ENCODE measurements at regions not wholly inside any gene's neighbourhood (a gene's known extent, or its start where the extent isn't known, plus 50 kb on each side); places are given as distances from the start of the nearest gene placed in this dataset.

- no peak for TF ChIP-seq CTCF (IDR thresholded peaks at IDR 0.05; ENCODE audit: control extremely low read depth, extremely low read depth, low read depth, missing control alignments)
- ChIA-PET POLR2A (no interaction called here), CTCF (interaction anchor here (1.2 kb wide), 1 partner anchor 8 kb away, joined by 4 read pairs; no protein-coding TSS in a partner anchor)
- DNase-seq (ENCODE audit: extremely low spot score): no peak
These were observed 972.6 kb downstream of the TMTC2 start for GRCh38 chr12:83659321-83659720.

- no peak for TF ChIP-seq CTCF (IDR thresholded peaks at IDR 0.05; ENCODE audit: control extremely low read depth, extremely low read depth, low read depth, missing control alignments)
- ChIA-PET CTCF (interaction anchor here (0.9 to 1.5 kb wide), 4 partner anchors 9 to 46 kb away, joined by 3 to 4 read pairs (median 4); no protein-coding TSS in a partner anchor), POLR2A (no interaction called here)
- no peak for DNase-seq (ENCODE audit: extremely low spot score)
These were observed 969.3 kb downstream of the TMTC2 start for GRCh38 chr12:83656004-83656403.

GRCh38 chr12:83642205-83642604 is 955.5 kb downstream of the TMTC2 start:
- no peak for DNase-seq (ENCODE audit: extremely low spot score)
- CTCF ChIA-PET: no interaction called here
- no peak for TF ChIP-seq CTCF (IDR thresholded peaks at IDR 0.05; ENCODE audit: control extremely low read depth, extremely low read depth, low read depth, missing control alignments)
- POLR2A ChIA-PET: no interaction called here

GRCh38 chr12:83641789-83642188 is 955.1 kb downstream of the TMTC2 start:
- POLR2A ChIA-PET: no interaction called here
- CTCF ChIA-PET: no interaction called here
- no peak for TF ChIP-seq CTCF (IDR thresholded peaks at IDR 0.05; ENCODE audit: control extremely low read depth, extremely low read depth, low read depth, missing control alignments)
- no peak for DNase-seq (ENCODE audit: extremely low spot score)

- CTCF ChIA-PET: no interaction called here
- no peak for TF ChIP-seq CTCF (IDR thresholded peaks at IDR 0.05; ENCODE audit: control extremely low read depth, extremely low read depth, low read depth, missing control alignments)
- POLR2A ChIA-PET: no interaction called here
- DNase-seq (ENCODE audit: extremely low spot score): no peak
These were observed 948.1 kb downstream of the TMTC2 start for GRCh38 chr12:83634726-83635267.

GRCh38 chr12:83630526-83630925 is 943.8 kb downstream of the TMTC2 start:
- no peak for DNase-seq (ENCODE audit: extremely low spot score)
- CTCF ChIA-PET: no interaction called here
- POLR2A ChIA-PET: no interaction called here
- no peak for TF ChIP-seq CTCF (IDR thresholded peaks at IDR 0.05; ENCODE audit: control extremely low read depth, extremely low read depth, low read depth, missing control alignments)

GRCh38 chr12:83629931-83630330 is 943.2 kb downstream of the TMTC2 start:
- ChIA-PET CTCF (no interaction called here), POLR2A (no interaction called here)
- no peak for TF ChIP-seq CTCF (IDR thresholded peaks at IDR 0.05; ENCODE audit: control extremely low read depth, extremely low read depth, low read depth, missing control alignments)
- no peak for DNase-seq (ENCODE audit: extremely low spot score)

Data from GM10248 (cell line).